ENCODE measurements at regions not wholly inside any gene's neighbourhood (a gene's known extent, or its start where the extent isn't known, plus 50 kb on each side); places are given as distances from the start of the nearest gene placed in this dataset.

DNA sequence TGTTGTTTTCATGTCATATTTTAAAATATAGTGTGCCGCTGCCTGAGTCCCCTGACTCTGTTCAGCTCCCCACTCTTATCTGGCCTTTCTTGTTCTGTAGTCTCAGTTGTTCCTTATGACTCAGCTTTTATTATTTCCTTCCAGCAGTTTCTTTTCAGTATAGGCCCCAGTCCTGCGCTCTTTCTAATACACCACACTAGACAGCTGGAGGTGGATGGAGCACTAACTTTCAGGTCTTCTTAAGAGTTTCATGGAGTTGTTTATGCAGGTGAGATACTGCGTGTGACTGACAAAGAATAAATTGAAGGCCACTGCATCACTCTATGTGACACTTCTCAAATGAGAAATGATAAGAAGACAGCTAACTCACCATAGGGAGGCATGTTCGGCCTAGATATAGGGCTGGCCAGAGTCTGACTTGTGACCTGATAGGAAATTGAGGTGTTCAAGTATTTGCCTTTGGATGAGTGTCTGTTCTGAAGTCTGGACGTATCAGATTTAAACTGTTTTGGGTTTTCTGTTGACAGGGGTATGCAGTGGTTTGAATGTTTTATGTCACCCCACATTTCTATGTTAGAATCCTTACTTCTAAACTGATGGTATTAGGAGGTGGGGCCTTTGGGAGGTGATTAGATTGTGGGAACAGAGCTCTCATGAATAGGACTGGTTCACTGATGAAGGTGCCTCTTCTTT, 60.8 kb upstream of the CLMN start:
- DNase-seq: no peak

DNA sequence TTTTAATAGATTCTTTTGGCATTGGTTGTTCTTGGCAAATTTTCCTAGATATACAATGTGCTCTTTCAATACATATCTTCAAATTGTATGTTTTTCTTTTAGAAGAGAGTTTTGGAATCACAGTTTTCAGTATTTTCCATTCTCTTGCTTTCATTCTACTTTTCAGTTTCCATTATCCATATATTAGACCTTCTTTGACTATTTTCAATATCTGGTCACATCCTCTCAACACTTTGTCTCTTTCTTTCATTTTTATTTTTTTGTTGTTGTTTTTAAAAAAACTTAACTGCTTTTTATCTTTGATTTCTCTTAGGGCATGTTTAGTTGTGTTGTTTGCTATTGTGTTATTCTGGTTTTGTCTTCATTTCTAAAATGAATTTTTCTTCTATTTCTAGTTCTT, 59.9 kb upstream of the CLMN start:
- DNase-seq: no peak

DNA sequence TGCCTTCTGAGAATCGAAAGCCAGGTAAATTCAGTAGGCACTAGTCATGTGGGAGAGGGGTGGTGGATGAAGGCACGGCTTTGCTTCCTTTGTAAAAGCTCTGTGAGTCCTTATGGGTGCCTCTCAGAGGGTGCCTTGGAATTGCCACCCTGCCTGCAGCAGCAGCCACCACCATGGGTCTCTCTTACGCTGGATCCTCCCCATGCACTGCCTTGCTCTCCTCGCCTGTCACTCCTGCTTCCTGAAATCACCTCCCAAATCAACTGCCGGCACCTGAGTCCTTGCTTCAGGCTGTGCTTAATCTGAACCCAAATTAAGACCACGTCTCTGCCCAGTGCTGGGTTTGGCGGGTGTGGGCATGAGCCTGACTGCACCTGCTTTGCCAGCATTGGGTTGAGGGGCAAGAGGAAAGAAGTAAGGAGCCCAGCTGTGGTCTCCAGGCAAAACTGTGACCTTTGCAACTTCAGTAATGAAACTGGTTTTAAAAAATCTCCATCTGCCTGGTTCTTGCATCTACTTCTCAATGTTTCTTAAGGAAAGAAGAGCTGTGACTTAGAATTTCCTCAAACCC, 55.9 kb upstream of the CLMN start:
- DNase-seq: no peak

DNA sequence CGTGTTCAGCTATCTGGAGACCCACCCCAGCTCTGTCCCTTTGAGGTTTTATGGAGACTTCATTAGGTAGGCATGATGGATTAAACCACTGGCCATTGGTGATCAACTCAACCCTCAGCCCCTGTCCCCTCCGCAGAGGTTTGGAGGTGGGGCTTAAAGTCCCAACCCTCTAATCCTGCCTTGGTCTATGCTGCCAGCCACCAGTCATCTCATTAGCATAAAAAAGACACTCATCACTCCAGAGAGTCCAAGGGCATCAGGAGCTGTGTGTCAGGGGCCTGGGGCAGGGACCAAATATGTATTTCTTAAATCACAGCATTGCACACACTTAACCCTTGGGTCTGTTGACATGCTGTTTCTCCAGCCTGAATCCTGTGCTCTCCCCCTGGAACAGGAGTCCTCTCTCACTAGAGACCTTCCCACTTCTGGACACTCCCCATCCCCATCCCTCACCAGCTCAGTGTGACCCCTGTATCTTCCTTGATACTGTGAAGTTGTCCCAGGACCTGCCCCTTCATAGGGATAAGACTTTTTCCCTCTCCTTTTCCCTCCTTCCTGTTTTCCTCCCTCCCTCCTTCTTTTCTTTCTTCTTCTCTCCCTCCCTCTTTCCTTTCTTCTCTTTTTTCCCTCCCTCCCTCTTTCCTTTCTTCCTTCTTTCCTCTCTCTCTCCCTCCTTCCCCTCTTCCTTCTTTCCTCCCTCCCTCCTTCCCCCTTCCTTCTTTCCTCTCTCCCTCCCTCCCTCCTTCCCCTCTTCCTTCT, 54.7 kb upstream of the CLMN start:
- DNase-seq: no peak

DNA sequence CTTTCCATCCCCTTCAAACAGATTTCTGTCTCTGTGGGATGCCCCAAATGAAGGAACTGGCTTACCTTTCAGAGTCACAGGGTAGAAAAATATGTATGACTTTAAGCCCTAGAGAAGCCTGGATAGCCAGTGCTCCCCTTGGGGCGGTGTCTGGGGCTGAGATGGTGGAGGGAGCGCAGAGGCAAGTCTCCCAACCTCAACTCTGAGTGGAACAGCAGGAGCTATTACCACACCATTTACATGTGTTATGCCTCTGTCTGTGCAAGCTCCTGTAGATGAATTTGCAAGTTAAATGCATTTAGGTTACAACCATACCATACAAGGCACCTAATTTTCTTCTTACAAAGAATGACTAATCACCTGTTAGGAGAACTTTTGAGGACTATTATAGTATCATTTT, 50.4 kb upstream of the CLMN start:
- no peak for DNase-seq
